Activated naive CD8-positive, alpha-beta T cell treated with anti-CD3 and anti-CD28 coated beads, Interleukin-2, amount 10 ng/mL, durations not matched to agents 7 days and 5 days (primary cell): ENCODE measurements at regions not wholly inside any gene's neighbourhood (a gene's known extent, or its start where the extent isn't known, plus 50 kb on each side); places are given as distances from the start of the nearest gene placed in this dataset.
"Not testable (repeated sequence)": the region's sequence is repeated elsewhere in the genome, so short reads cannot be mapped to it uniquely, and the experiment has no call there.

Source experiments
- ATAC-seq: fragments of 150-1000 bp; cut with Tn5 transposase; one replicate; pipeline ENCODE4 v1.10.0; 2021; ENCODE audit warnings: low read depth, moderate library complexity
- POLR2A ChIA-PET: fragments of 350-600 bp; sonication (Branson Sonifier 250); formaldehyde crosslinking; loops from one replicate; lab custom pipeline; 2021; ENCODE audit warnings: antibody characterized with exemption; lab: Charles Lee
- DNase-seq: peaks from one replicate; pipeline ENCODE4 v3.0.0; 2021
- H3K27ac Mint-ChIP-seq: one replicate; pipeline ENCODE4 v1.8.0; 2022; ENCODE audit warnings: mild to moderate bottlenecking, mixed read lengths
- H3K27me3 Mint-ChIP-seq: one replicate; pipeline ENCODE4 v1.8.0; 2022; ENCODE audit warnings: mild to moderate bottlenecking, moderate library complexity, mixed read lengths
- H3K36me3 Mint-ChIP-seq: one replicate; pipeline ENCODE4 v1.8.0; 2021; ENCODE audit warnings: mild to moderate bottlenecking, mixed read lengths
- H3K4me1 Mint-ChIP-seq: one replicate; pipeline ENCODE4 v1.8.0; 2021; ENCODE audit warnings: mixed read lengths
- H3K4me3 Mint-ChIP-seq: one replicate; pipeline ENCODE4 v1.8.0; 2022; ENCODE audit warnings: mild to moderate bottlenecking, moderate library complexity, mixed read lengths
- H3K9me3 Mint-ChIP-seq: one replicate; pipeline ENCODE4 v1.8.0; 2021; ENCODE audit warnings: mixed read lengths

DNA sequence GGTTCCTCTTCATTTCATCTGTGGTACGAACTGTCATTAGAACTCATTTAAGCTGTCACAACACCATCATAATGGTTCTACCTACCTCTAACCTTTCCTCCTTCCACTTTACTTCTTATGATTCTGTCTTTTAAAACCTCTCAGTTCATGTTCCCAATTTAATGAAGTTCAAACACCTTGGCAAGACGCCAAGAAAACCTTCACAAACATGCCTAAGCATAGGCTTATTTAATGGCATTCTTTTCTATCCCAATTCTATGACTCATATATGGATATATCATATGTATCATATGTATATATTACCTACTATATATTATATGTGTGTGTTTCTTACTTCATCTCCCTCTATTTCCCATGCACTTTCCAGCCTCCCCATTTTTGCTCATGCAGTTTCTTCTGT lies 283.4 kb upstream of the TBX18 start:
- H3K9me3 Mint-ChIP-seq: peaks cover 2% of the 10 kb centered on the region
- POLR2A ChIA-PET: no interaction called here
- DNase-seq (no peak), ATAC-seq (no peak)
- H3K4me3 Mint-ChIP-seq: no peak overlapping the region
- H3K27me3 Mint-ChIP-seq: no peaks in the 10 kb centered on the region
- no peaks in the 10 kb centered on the region for H3K36me3 Mint-ChIP-seq
- H3K4me1 Mint-ChIP-seq: no peaks in the 10 kb centered on the region
- no peak overlapping the region for H3K27ac Mint-ChIP-seq

DNA sequence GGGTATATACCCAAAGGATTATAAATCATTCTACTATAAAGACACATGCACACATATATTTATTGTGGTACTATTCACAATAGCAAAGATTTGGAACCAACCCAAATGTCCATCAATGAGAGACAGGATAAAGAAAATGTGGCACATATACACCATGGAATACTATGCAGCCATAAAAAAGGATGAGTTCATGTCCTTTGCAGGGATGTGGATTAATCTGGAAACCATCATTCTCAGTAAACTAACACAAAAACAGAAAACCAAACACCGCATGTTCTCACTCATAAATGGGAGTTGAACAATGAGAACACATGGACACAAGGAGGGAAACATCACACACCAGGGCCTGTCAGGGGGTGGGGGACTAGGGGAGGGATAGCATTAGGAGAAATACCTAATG lies 281.4 kb upstream of the TBX18 start:
- H3K4me3 Mint-ChIP-seq, H3K9me3 Mint-ChIP-seq, DNase-seq, H3K27me3 Mint-ChIP-seq, POLR2A ChIA-PET, H3K4me1 Mint-ChIP-seq, ATAC-seq, H3K27ac Mint-ChIP-seq, H3K36me3 Mint-ChIP-seq: not testable (repeated sequence)

DNA sequence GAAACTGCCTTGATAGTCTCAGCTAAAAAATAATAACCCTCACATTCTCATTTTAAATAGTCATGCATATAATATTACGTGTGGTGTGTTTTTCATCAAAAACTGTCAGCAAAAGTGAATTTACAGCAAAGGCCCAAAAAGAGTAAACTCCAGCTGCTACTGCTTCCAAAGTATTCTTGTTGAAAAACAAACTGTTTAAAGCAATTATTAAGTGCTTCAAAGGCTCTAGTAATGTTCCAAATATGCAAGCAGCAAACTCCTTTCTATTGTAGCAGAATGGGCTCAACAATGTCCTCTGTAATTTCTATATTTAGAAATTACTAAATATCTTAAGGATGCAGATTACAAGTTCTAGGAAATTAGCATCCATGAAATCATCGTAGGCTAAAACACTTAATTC lies 280.0 kb upstream of the TBX18 start:
- Mint-ChIP-seq H3K4me1 (no peaks in the 10 kb centered on the region), H3K27ac (no peak overlapping the region), H3K4me3 (no peak overlapping the region), H3K27me3 (no peaks in the 10 kb centered on the region), H3K36me3 (no peaks in the 10 kb centered on the region), H3K9me3 (peaks cover 2% of the 10 kb centered on the region)
- ATAC-seq: no peak
- DNase-seq: no peak
- POLR2A ChIA-PET: no interaction called here

DNA sequence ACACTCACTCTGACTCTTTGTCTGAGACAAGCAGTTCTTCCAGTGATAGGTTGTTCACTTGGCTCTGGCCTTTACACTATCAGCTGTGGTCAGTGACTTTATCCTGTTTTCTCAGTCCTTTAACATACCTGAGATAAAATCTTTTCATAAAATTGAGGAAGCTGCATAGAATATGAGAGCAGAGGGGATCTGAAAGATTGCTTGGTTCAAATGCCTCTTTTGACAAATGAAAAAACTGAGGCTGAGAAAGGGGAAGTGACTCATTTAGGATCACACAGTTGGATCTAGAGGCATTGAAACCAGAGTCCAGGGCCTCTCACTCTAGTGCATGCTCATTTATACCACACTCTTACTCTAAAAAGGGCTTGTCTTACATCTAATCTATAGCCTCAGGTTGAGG lies 277.0 kb upstream of the TBX18 start:
- Mint-ChIP-seq H3K27me3 (no peaks in the 10 kb centered on the region), H3K9me3 (peaks cover 3% of the 10 kb centered on the region), H3K4me1 (no peaks in the 10 kb centered on the region), H3K36me3 (no peaks in the 10 kb centered on the region), H3K4me3 (no peak overlapping the region), H3K27ac (no peak overlapping the region)
- POLR2A ChIA-PET: no interaction called here
- no peak for ATAC-seq
- DNase-seq: no peak

DNA sequence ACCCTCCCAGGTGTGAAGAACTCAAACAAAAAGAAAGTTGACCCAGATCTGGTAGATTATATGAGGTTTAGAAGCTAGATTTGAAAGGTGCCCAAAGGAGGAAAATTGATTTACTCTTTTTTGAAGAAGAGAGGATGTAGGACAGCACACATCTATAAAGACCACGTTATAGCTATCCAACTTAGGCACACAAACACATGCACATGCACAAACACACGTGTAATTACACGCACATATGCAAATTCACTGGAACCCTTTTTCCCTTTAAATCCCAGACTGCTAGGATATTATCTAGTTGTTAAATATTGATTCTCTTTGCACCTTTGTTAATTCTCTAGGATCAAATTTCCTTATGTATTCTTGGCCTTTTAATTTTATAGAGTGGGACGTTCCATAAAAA lies 272.8 kb upstream of the TBX18 start:
- Mint-ChIP-seq H3K27ac (no peak overlapping the region), H3K4me3 (no peak overlapping the region), H3K9me3 (peaks cover 10% of the 10 kb centered on the region), H3K4me1 (no peaks in the 10 kb centered on the region), H3K27me3 (no peaks in the 10 kb centered on the region), H3K36me3 (no peaks in the 10 kb centered on the region)
- ATAC-seq (no peak), DNase-seq (no peak)
- POLR2A ChIA-PET: no interaction called here

DNA sequence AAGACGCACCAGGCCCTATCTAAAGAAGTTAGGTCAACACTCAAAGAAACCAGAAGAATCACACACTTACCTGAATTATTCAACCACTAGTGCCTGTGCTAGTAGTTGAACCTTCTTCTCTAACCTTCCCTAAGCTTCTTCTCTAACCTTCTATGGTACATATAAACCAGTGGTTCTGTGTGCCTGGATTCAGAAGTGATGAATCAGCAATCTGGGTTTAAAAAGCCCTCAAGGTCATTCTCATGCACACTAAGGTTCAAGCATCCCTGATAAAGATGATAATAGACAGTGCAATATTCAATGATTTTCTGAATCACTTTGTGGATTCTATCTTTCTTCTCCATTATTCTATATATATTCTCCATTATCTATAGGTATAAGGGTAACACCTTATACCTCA lies 271.4 kb upstream of the TBX18 start:
- no peaks in the 10 kb centered on the region for H3K4me1 Mint-ChIP-seq
- DNase-seq: no peak
- peaks cover 10% of the 10 kb centered on the region for H3K9me3 Mint-ChIP-seq
- POLR2A ChIA-PET: no interaction called here
- H3K27me3 Mint-ChIP-seq: no peaks in the 10 kb centered on the region
- H3K27ac Mint-ChIP-seq: no peak overlapping the region
- H3K4me3 Mint-ChIP-seq: no peak overlapping the region
- H3K36me3 Mint-ChIP-seq: no peaks in the 10 kb centered on the region
- no peak for ATAC-seq

DNA sequence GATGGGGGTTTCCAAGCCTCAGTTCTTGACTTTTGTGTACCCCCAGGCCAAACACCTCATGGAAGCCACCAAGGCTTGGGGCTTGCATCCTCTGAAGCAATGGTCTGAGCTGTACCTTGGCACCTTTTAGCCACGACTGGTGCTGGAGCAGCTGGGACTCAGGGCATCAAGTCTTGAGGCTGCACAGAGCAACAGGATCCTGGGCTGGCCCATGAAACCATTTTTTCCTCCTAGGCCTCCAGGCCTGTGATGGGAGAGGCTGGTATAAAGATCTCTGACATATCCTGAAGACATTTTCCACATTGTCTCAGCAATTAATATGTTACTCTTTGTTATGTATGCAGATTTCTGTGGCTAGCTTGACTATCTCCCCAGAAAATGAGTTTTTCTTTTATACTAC lies 269.1 kb upstream of the TBX18 start:
- Mint-ChIP-seq H3K27ac (no peak overlapping the region), H3K4me3 (no peak overlapping the region), H3K36me3 (no peaks in the 10 kb centered on the region), H3K4me1 (no peaks in the 10 kb centered on the region), H3K27me3 (no peaks in the 10 kb centered on the region), H3K9me3 (peaks cover 10% of the 10 kb centered on the region)
- DNase-seq (no peak), ATAC-seq (no peak)
- POLR2A ChIA-PET: no interaction called here

DNA sequence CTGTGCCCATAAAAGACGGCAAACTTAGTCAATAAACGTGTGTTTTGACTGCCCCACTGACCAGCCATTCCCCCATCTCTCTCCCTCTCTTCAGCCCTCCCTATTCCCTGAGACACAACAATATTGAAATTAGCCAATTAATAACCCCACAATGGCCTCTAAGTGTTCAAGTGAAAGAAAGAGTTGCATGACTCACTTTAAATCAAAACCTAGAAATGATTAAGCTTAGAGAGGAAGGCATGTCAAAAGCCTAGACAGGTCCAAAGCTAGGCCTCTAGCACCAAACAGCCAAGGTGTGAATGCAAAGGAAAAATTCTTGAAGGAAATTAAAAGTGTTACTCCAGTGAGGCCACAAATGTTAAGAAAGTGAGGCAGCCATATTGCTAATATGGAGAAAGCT lies 261.6 kb upstream of the TBX18 start:
- Mint-ChIP-seq H3K27me3 (no peaks in the 10 kb centered on the region), H3K4me3 (no peak overlapping the region), H3K4me1 (no peaks in the 10 kb centered on the region), H3K36me3 (no peaks in the 10 kb centered on the region), H3K9me3 (no peaks in the 10 kb centered on the region), H3K27ac (no peak overlapping the region)
- ATAC-seq (no peak), DNase-seq (no peak)
- POLR2A ChIA-PET: no interaction called here

DNA sequence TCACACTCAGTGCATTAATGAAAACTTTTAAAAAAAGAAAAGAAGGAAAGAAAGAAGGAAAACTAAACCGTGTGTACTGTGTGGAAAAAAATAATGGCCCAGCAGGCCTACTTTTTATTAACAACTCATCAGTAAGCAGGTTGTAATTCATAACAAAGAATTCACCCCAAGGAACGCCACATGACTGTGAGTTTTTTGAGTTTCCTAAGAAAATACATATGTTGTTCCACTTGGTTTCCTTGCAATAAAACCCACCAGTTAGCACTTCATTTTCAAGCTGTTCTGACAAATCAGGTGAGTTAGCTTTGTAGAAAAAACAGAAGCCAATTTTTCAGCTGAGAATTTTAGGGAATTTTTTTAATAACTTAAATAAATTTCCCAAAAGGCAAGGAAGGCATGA lies 259.3 kb upstream of the TBX18 start:
- Mint-ChIP-seq H3K4me1 (no peaks in the 10 kb centered on the region), H3K9me3 (no peaks in the 10 kb centered on the region), H3K27me3 (no peaks in the 10 kb centered on the region), H3K36me3 (no peaks in the 10 kb centered on the region), H3K4me3 (no peak overlapping the region), H3K27ac (no peak overlapping the region)
- POLR2A ChIA-PET: no interaction called here
- DNase-seq: no peak
- no peak for ATAC-seq

DNA sequence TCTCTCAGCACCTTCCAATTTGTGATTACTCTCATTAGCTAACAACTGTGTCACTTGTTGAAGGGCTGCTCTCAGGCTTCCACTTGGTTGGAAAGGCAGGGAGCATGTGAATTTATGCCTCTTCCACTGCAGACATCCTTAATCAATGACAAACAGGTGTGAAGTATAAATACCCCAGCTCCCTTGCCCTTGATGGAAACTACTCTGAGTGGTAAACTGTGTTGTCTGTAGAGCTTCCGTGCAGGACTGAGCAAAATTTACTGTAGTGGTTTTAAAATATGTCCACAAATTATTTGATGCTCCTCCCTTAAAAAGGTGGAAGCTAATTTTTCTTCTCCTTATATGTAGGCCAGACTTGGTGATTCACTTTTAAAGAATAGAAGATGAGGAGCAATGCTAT lies 253.0 kb upstream of the TBX18 start:
- DNase-seq: no peak
- Mint-ChIP-seq H3K4me3 (no peak overlapping the region), H3K9me3 (no peaks in the 10 kb centered on the region), H3K27me3 (no peaks in the 10 kb centered on the region), H3K27ac (no peak overlapping the region), H3K36me3 (no peaks in the 10 kb centered on the region), H3K4me1 (no peaks in the 10 kb centered on the region)
- ATAC-seq: no peak
- POLR2A ChIA-PET: no interaction called here

DNA sequence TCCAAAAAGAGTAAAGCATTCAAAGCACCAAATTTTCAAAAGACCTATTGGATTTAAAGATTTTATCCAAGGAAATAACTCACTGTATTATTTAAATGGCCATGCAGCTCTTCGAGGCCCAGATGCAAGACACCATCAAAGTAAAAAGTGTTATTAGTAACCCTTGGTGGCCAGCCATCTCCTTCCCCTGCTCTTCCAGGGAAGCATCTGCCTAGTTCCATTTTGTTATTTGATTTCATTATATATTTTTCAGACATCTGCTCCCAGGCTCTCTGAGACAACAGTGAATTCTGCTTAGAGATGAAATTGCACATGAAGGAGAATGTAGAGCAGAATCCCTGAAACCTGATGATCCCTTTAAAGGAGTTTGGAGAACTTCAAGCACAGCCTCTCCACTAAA lies 252.3 kb upstream of the TBX18 start:
- Mint-ChIP-seq H3K4me3 (no peak overlapping the region), H3K27ac (no peak overlapping the region), H3K36me3 (no peaks in the 10 kb centered on the region), H3K4me1 (no peaks in the 10 kb centered on the region), H3K9me3 (no peaks in the 10 kb centered on the region), H3K27me3 (no peaks in the 10 kb centered on the region)
- ATAC-seq: no peak
- DNase-seq: no peak
- POLR2A ChIA-PET: no interaction called here

DNA sequence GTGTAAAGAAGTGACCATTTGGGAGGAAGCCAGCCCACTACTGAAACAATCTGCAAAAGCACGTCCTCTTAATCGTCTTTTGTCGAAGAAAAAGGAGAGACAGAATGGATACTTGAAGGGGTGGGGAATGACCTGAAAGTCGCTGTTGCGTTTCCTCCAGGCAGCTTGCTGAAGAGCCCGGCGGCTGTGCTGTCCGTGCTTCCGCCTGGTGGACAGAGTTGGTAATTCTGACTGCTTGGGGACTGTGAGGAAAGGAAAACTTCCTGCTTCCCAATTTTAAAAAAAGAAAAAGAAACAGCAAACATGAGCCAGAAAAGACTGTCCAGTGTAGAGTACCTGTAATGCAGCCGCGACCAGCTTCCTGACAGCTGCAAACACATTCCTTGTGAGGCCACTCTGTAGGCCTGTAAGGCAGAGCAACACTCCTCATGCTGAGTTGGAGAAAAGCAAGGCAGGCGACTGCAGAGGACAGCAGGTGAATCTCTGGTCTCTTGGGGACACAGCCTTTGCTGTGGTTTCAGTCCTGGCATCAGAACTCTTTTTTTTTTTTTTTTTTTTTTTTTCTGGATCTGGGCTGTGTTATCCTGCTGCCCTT lies 251.1 kb upstream of the TBX18 start:
- H3K27me3 Mint-ChIP-seq: no peaks in the 10 kb centered on the region
- H3K36me3 Mint-ChIP-seq: no peaks in the 10 kb centered on the region
- DNase-seq: no peak
- no peak overlapping the region for H3K4me3 Mint-ChIP-seq
- H3K9me3 Mint-ChIP-seq: no peaks in the 10 kb centered on the region
- no peak for ATAC-seq
- H3K27ac Mint-ChIP-seq: no peak overlapping the region
- POLR2A ChIA-PET: no interaction called here
- H3K4me1 Mint-ChIP-seq: no peaks in the 10 kb centered on the region

DNA sequence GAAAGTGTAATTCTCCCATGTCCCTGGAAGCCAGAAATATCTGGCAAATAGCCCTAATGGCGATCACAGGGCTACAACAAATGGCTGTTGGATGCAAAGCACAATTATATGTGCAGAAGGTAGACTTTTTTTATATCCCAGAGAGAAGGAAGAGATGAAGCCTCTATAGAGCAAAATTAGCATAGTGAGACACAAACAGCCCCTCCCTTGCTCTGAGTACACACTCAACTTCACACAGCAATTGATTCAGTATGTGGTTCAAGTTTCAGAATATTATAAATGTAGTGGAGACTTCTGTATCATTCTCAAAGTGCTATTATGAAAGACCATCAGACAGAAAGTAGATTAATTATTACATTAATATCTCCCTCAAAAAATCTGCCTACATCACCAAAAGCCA lies 246.5 kb upstream of the TBX18 start:
- Mint-ChIP-seq H3K36me3 (no peaks in the 10 kb centered on the region), H3K9me3 (no peaks in the 10 kb centered on the region), H3K4me1 (no peaks in the 10 kb centered on the region), H3K4me3 (no peak overlapping the region), H3K27ac (no peak overlapping the region), H3K27me3 (no peaks in the 10 kb centered on the region)
- POLR2A ChIA-PET: no interaction called here
- ATAC-seq (no peak), DNase-seq (no peak)

DNA sequence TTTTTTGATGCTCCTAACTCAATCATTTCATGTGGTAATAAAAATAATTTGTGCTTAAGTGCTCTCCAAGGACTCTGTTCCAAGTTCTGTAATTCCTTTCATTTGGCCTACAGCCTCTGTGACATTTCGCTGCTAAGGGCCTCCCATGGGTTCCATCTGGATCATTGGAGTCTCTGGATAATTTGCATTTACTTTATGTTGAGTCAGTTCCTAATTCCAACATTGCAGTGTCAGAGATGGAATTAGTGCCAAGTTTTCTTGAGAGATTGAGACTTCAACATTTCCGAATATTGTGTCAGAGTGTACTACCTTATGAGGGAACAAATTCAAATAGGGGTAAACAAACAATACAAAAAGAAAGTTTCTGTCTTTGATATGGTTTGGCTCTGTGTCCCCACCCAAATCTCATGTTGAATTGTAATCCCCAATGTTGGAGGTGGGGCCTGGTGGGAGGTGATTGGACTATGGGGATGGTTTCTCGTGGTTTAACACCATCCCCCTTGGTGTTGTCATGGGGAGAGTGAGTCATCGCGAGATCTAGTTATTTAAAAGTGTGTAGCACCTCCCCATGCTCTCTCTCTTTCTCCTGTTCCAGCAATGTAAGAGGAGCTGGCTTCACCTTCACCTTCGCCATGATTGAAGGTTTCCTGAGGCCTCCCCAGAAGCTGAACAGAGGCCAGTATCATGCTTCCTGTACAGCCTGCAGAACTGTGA lies 244.1 kb upstream of the TBX18 start:
- Mint-ChIP-seq H3K9me3 (no peaks in the 10 kb centered on the region), H3K27me3 (no peaks in the 10 kb centered on the region), H3K4me1 (no peaks in the 10 kb centered on the region), H3K36me3 (no peaks in the 10 kb centered on the region), H3K27ac (no peak overlapping the region), H3K4me3 (no peak overlapping the region)
- DNase-seq (no peak), ATAC-seq (no peak)
- POLR2A ChIA-PET: no interaction called here
